Endothelial cell of umbilical vein (primary cell): ENCODE measurements at regions not wholly inside any gene's neighbourhood (a gene's known extent, or its start where the extent isn't known, plus 50 kb on each side); places are given as distances from the start of the nearest gene placed in this dataset.

ENCODE experiments used
- BruUV-seq: library from RNA; stranded (reverse); fragments of 400-500 nt; replicated peaks from 2 replicates; lab custom pipeline; 2021; lab: Mats Ljungman, UMichigan
- CTCF ChIA-PET: fragments of 300-600, 350-600 bp; sonication (Branson Sonifier 250); formaldehyde crosslinking; loops from one replicate; lab custom pipeline; 2021; ENCODE audit warnings: antibody characterized with exemption, inconsistent platforms; lab: Charles Lee
- POLR2A ChIA-PET: fragments of 300-600, 350-600 bp; sonication (Branson Sonifier 250); formaldehyde crosslinking; loops from one replicate; lab custom pipeline; 2021; ENCODE audit warnings: antibody characterized with exemption, inconsistent platforms; lab: Charles Lee
- DNase-seq: peaks from one replicate; pipeline ENCODE4 v3.0.0-alpha.2; 2011; ENCODE audit warnings: low read depth, low spot score
- FAIRE-seq: peaks from 2 replicates; lab custom pipeline; 2011; peaks lifted over from hg19 to GRCh38; lab: Jason Lieb, UNC
- H2AFZ ChIP-seq: 2 replicates; pipeline ENCODE4 v1.6.0; 2012; ENCODE audit warnings: low read depth, low read length, control low read depth, inconsistent platforms
- H3K27ac ChIP-seq: 2 replicates; pipeline ENCODE4 v1.5.1; 2011; ENCODE audit warnings: low read depth, mild to moderate bottlenecking, control low read depth, low read length, moderate library complexity; ENCODE audit not compliant: insufficient read depth
- H3K27me3 ChIP-seq, 2 experiments: 2 replicates each; pipeline versions ENCODE4 v1.6.0 to v1.6.1; 2011; ENCODE audit warnings: low read length in 2 of 2, mixed read lengths in 1 of 2; ENCODE audit not compliant: control insufficient read depth in 2 of 2, insufficient read depth in 2 of 2
- H3K36me3 ChIP-seq, 2 experiments: 2 replicates in 1 of 2; 3 replicates in 1 of 2; pipeline ENCODE4 v1.5.1; 2011; ENCODE audit warnings: low read length in 2 of 2, mild to moderate bottlenecking in 1 of 2, moderate library complexity in 1 of 2; ENCODE audit not compliant: control insufficient read depth in 2 of 2, insufficient read depth in 2 of 2; ENCODE audit errors: extremely low read depth in 1 of 2
- H3K4me1 ChIP-seq: 3 replicates; pipeline ENCODE4 v1.5.1; 2011; ENCODE audit warnings: mild to moderate bottlenecking, low read length; ENCODE audit not compliant: control insufficient read depth, insufficient read depth; ENCODE audit errors: extremely low read depth
- H3K4me2 ChIP-seq: 2 replicates; pipeline ENCODE4 v1.6.1; 2011; ENCODE audit warnings: low read length, control low read depth, mixed read lengths; ENCODE audit not compliant: insufficient read depth
- H3K4me3 ChIP-seq, 3 experiments: fragments of 200-600 bp in 1 of 3; sonication (generic), shearing (Covaris generic) in 1 of 3; replicated peaks in 1 of 3; 2 replicates each; pipeline ENCODE4 v1.5.1; 2011 to 2016; ENCODE audit warnings: control low read depth in 3 of 3, low read length in 3 of 3, mild to moderate bottlenecking in 2 of 3, inconsistent platforms in 1 of 3, low read depth in 1 of 3, moderate library complexity in 1 of 3; ENCODE audit not compliant: insufficient read depth in 1 of 3
- H3K79me2 ChIP-seq: 2 replicates; pipeline ENCODE4 v1.6.0; 2012; ENCODE audit warnings: low read length, inconsistent platforms; ENCODE audit not compliant: control insufficient read depth, insufficient read depth
- H3K9ac ChIP-seq: replicated peaks from 2 replicates; pipeline ENCODE3; 2011; ENCODE audit warnings: low read length, control low read depth; ENCODE audit not compliant: insufficient read depth; ENCODE audit errors: extremely low read depth
- H3K9me1 ChIP-seq: replicated peaks from 3 replicates; pipeline ENCODE4 v1.6.0; 2011; ENCODE audit warnings: mild to moderate bottlenecking, low read length; ENCODE audit not compliant: control insufficient read depth, insufficient read depth; ENCODE audit errors: extremely low read depth
- H3K9me3 ChIP-seq: replicated peaks from 2 replicates; pipeline ENCODE4 v1.5.1; 2012; ENCODE audit warnings: low read length, inconsistent platforms; ENCODE audit not compliant: control insufficient read depth, insufficient read depth
- H4K20me1 ChIP-seq: replicated peaks from 2 replicates; pipeline ENCODE3; 2011; ENCODE audit warnings: mild to moderate bottlenecking, low read length; ENCODE audit not compliant: control insufficient read depth, insufficient read depth; ENCODE audit errors: extremely low read depth
- EZH2 ChIP-seq: IDR thresholded peaks from 2 replicates; pipeline ENCODE4 v1.6.1; 2012; ENCODE audit warnings: borderline replicate concordance, low read depth, mild to moderate bottlenecking, moderate library complexity, low read length, inconsistent platforms; ENCODE audit not compliant: severe bottlenecking
- FOS ChIP-seq: IDR thresholded peaks from 2 replicates; pipeline ENCODE4 v1.6.1; 2011; ENCODE audit warnings: mild to moderate bottlenecking, low read length, moderate library complexity, borderline replicate concordance; ENCODE audit not compliant: insufficient read depth
- GATA2 ChIP-seq: IDR thresholded peaks from 2 replicates; pipeline ENCODE4 v1.7.0; 2011; ENCODE audit warnings: low read depth, mild to moderate bottlenecking, moderate library complexity, mixed read lengths, low read length; ENCODE audit not compliant: insufficient read length, insufficient read depth
- MYC ChIP-seq: IDR thresholded peaks from one replicate; pipeline ENCODE4 v1.6.1; 2011; ENCODE audit warnings: mild to moderate bottlenecking, low read depth, low read length
- POLR2A ChIP-seq: IDR thresholded peaks from 2 replicates; pipeline ENCODE4 v1.6.1; 2012; ENCODE audit warnings: low read depth, mild to moderate bottlenecking, control low read depth, low read length
- POLR2AphosphoS5 ChIP-seq: IDR thresholded peaks from 2 replicates; pipeline ENCODE4 v1.6.1; 2012; ENCODE audit warnings: low read depth, mild to moderate bottlenecking, control low read depth, low read length, moderate library complexity; ENCODE audit not compliant: insufficient read depth
- dilution Hi-C: fragments of 300-500 bp; cut with MboI; formaldehyde crosslinking; loops from one replicate; pipeline ENCODE4 v1.15.0; 2019; ENCODE audit warnings: low sequenced_read_pairs; ENCODE audit not compliant: extremely low pct_ligation_motif_present
- intact Hi-C: fragments of 100-400 bp; cut with micrococcal nuclease; formaldehyde crosslinking; loops from one replicate; pipeline ENCODE4 v1.10.0; 2022
- TF ChIP-seq, protein P1 (sequence below), 2 donors: IDR thresholded peaks; 1 replicate in 1 of 2; 2 replicates in 1 of 2; pipeline ENCODE4 v1.5.1; 2011; ENCODE audit warnings: low read length in 2 of 2, mild to moderate bottlenecking in 2 of 2, moderate library complexity in 2 of 2, control low read depth in 1 of 2, inconsistent platforms in 1 of 2, low read depth in 1 of 2; ENCODE audit not compliant: insufficient read depth in 1 of 2; ENCODE audit errors: extremely low read depth in 1 of 2
- TF ChIP-seq, protein P2 (sequence below): IDR thresholded peaks from 2 replicates; pipeline ENCODE4 v1.6.1; 2011; ENCODE audit not compliant: insufficient read depth, insufficient read length

GRCh38 chr16:54595621-54596020, 309.0 kb upstream of the IRX3 start:
- CTCF ChIA-PET = no interaction called here
- no peaks in the 10 kb centered on the region for H3K79me2 ChIP-seq
- dilution Hi-C loops = no loop called here
- no peak overlapping the region for H3K27ac ChIP-seq
- H3K9me1 ChIP-seq = no peaks in the 10 kb centered on the region
- H3K4me3 ChIP-seq = no peak overlapping the region
- no peak overlapping the region for H3K4me2 ChIP-seq
- intact Hi-C loops = no loop called here
- H3K9me3 ChIP-seq = no peaks in the 10 kb centered on the region
- POLR2A ChIA-PET = no interaction called here
- no peaks in the 10 kb centered on the region for H3K27me3 ChIP-seq
- H3K9ac ChIP-seq = no peak overlapping the region
- H3K4me1 ChIP-seq = no peaks in the 10 kb centered on the region
- H3K36me3 ChIP-seq = no peaks in the 10 kb centered on the region
- BruUV-seq = no TSS peak
- TF ChIP-seq FOS = no peak
- TF ChIP-seq MYC = no peak
- TF ChIP-seq, protein P1, sequence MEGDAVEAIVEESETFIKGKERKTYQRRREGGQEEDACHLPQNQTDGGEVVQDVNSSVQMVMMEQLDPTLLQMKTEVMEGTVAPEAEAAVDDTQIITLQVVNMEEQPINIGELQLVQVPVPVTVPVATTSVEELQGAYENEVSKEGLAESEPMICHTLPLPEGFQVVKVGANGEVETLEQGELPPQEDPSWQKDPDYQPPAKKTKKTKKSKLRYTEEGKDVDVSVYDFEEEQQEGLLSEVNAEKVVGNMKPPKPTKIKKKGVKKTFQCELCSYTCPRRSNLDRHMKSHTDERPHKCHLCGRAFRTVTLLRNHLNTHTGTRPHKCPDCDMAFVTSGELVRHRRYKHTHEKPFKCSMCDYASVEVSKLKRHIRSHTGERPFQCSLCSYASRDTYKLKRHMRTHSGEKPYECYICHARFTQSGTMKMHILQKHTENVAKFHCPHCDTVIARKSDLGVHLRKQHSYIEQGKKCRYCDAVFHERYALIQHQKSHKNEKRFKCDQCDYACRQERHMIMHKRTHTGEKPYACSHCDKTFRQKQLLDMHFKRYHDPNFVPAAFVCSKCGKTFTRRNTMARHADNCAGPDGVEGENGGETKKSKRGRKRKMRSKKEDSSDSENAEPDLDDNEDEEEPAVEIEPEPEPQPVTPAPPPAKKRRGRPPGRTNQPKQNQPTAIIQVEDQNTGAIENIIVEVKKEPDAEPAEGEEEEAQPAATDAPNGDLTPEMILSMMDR (IDR thresholded peaks at IDR 0.05; ENCODE audit: extremely low read depth in 1 of 2, insufficient read depth in 1 of 2, low read depth in 1 of 2, low read length in 2 of 2) = no peak
- TF ChIP-seq, protein P2, sequence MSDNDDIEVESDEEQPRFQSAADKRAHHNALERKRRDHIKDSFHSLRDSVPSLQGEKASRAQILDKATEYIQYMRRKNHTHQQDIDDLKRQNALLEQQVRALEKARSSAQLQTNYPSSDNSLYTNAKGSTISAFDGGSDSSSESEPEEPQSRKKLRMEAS = no peak
- TF ChIP-seq POLR2A = no peak
- no peak for TF ChIP-seq EZH2
- TF ChIP-seq POLR2AphosphoS5 = no peak
- no peak for TF ChIP-seq GATA2
- H4K20me1 ChIP-seq = no peaks in the 10 kb centered on the region
- no peak overlapping the region for H2AFZ ChIP-seq
- no peak for DNase-seq
- FAIRE-seq = no peak
